Activated CD4-positive, alpha-beta T cell treated with anti-CD3 and anti-CD28 coated beads, Interleukin-2, Interleukin-6, amounts not matched to agents 100 ng/mL and 50 ng/mL, durations not matched to agents 16 hours and 8 hours (primary cell): ENCODE measurements at regions not wholly inside any gene's neighbourhood (a gene's known extent, or its start where the extent isn't known, plus 50 kb on each side); places are given as distances from the start of the nearest gene placed in this dataset.

ENCODE experiments used
- DNase-seq: peaks from one replicate; pipeline ENCODE4 v3.0.0-alpha.2; 2020

DNA sequence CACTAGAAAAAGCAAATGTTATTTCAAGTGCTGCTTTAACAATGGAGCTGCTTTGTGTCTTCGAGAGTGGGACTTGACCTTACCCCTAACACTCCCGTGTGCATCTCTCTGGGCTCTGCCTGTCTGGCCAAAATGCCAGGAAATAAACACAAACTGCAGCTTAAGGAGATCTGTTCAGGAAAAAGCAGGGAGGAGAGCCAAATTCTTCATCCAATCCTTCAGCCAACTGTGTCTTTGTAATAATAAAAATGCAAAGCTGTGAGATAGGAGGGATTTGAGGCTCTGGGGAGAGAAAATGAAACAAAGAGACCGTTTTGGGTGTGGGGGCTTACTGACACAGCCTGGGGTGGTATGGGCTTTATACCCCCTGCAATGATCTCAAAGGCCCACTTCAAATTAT lies 85.8 kb upstream of the WSCD2 start:
- DNase-seq = no peak

DNA sequence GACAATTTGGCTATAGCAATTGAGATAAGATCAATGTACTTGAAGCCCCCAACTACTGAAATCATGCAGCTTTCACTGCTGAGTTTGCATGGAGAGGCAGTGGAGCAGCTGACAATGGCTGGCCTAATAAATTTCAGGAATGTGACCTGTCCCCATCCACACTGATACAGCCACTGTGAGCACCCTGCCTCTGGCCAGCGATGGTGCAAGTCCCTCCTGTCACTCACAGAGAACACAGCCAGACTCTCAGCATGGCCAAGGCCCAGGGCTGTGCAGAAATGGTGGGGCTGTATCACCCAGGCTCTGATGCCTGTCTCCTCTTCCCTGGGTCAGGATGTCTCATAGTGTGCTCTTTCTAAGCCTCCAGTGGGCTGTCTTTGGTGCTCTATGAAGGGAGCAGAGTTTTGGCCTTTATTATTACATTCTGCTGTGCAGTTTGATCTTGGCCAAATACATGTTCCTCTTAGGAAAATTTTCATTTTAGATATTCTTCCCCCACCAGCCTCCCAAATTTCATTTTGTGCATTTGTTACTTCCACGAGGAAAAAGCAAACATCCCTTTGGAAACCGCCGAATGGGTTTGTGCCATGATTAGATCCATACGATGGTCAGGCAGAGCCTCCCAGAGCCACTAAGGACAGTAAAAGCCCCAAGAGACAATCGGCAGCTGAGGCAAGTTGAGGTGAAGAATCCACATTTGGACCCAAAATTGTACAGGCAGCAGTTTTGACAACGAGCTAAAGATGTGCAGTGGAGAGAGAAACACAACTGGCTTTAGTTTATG lies 85.1 kb upstream of the WSCD2 start:
- no peak for DNase-seq

DNA sequence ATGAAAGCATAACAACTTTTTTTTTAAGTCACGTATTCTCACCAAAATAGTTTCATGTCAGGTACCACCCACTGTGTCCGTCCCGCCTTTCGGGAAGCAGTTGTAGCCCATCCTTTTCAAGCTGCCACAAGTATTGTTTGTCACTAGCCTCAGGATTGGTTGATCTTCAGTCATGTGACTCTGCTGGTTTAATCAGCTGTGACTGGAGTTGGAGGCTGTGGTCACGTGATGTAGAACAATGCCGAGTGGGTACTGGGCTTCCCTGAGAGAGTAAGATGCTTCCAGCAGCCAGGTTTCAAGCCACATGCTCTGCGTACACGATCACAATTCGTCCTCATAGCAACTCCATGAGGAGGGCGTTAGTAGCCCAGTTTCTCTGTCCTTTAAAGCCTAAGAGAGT lies 83.0 kb upstream of the WSCD2 start:
- no peak for DNase-seq

DNA sequence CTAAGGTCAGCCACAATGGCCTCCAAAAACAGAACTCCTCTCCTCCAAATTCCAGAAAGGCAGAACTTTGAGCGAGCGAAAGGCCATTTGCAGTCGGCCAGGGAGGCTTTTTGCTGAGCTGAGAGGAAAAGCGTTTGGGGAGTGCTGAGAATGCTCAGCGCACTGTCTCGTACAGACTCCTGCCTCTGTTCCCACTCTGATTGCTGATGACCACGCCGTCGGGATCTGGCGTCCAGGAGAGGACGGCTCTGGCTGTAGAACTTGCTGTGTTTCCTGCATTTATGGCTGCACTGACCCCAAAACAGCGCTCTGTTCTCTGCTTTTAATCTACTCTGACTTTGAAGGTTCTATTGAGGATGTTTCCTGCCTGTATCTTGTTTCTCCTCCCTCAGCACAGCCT lies 82.4 kb upstream of the WSCD2 start:
- no peak for DNase-seq

DNA sequence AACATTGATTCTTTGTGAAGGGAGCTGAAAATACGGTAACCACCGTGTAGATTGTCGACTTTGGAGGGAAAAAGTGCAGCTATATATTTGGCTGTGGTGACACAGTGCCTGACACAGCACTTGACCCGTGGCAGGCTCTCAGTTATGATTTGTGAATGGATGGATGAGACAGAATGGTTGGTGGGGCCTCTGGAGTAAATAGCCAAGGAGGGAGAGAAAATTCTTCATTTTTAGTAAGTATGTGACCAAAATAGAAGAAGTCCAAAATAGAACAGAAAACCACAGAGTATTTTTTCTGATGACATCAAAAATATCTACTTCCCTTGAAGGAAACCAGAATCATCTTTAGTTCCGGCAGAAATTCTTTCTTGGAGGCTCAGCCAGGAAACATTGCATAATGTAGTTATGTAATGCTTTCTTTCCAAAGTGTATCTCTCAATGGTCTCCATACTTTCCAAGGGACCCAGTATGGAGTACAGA lies 82.0 kb upstream of the WSCD2 start:
- no peak for DNase-seq

DNA sequence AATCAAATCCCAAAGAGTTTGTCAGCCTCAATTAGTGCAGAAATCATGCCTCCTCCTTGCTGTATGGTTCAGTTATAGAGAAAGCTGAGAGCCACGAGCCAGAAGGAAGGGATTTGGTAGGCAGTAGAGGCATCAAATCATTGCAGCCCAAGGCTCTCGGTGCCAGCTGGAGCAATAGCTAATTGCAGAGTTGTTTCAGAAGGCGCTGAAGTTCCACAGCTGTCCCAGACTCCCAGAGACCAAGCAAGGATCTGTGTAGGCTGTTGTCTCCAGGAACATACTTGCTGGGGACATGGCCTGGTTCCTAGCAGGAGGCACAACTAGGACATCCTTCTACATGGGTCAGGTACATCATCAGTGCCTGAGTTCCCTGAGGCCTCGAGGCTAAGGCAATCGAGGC lies 80.4 kb upstream of the WSCD2 start:
- no peak for DNase-seq

DNA sequence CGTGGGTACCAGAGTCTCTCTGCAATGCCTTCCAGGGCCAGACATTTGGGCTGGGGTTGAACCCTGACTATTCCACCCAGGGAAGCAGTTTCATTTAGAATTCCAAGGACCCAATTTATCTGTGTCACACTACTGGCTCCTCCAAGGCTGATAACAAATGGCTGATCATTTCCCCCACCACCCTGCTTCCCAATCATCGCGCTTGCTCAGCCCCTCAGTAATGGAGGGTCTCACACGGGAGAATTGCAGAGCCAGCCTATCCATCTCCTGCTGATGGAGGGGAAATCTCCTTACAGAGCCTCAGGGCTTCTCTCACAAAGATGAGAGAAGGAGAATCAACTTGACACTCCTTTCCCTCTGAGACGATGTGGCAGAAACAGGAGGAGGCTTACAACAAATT lies 78.4 kb upstream of the WSCD2 start:
- DNase-seq = no peak

DNA sequence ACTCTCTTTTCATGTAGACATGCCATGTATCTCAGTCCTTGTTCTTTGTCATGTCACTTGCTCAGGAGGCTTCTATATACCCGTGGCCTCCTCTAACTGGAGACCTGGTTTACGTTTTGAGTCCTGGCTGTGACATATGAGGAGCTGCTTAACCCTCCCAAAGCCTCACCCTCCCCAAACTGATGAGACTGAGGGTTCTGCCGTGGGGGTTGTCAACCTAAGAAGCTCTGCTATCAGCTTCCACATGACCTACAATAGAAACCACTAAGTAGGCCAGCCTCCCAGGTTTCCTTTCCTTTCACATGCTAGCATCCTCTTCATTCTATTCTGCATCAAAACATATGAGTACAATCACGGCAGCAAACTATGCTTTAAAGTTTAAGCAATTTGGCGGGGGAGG lies 76.8 kb upstream of the WSCD2 start:
- DNase-seq = no peak

DNA sequence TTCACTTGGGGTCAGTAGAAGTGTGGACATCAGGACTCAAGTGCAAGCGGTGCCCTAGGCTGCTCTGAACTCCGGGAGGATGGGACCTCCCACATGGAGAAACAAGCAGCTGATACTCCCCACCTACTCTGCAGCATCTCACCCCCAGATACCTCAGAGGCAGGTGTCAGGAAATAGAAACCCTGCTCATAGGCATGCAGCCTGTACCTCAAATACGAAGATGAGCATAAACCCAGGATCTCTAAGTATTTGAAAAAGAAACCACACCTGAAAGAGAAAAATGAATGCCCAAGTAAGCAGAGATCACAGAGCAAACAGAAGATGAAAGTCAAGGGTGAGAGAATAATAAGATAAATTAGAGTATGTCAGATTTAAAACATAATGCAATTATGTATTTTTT lies 75.6 kb upstream of the WSCD2 start:
- no peak for DNase-seq

DNA sequence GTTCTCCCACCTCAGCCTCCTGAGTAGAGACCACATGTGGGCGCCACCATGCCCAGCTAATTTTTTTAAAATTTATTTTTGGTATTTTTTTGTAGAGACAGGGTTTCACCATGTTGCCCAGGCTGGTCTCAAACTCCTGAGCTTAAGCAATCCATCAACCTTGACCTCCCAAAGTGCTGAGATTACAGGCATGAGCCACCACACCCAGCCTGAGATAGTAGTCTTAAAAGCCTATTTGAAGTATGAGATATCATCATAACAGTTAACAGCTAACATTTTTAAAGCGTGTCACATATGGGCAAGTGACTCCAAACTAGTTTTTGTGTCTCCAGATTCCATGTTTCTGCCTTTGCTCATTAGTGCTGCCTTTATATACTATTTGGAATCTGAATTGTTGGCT lies 74.6 kb upstream of the WSCD2 start:
- DNase-seq = no peak

DNA sequence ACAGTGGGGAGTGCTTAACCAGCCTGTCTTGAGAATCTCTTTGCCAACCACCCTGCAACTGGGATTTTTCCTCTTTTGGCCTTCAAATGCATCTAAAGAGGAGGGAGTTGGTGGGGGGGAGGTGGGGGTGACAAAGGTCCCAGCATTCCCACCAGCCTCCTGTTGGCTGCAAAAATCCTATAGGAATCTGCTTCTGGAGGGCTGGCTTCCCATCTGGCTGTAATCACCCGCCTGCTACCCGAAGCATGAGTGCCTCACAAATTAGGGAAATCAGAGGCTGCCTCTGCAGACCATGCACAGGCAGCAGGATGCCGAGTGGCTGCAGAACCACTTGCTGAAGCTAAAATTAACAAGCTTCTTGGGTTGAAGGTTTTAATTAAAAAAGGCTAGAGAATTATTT lies 73.9 kb upstream of the WSCD2 start:
- DNase-seq = no peak

DNA sequence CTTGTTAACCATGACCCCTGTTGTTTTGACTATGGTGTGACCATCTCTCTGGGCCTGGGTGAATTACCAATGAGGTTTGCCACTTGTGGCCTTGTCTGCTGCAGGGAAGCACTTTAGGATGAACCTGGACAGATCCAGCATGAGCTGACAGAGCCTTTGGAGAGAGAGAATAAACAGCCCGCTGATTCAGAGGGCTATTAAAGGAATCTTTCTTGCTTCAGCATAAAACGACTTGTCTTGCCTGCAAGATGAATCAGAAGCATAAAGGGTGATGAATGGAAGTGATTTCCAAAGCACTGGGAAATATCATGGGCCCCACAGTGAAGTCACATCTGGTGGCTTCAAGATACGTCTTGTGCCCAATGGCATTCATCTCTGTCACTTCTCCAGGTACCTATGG lies 69.0 kb upstream of the WSCD2 start:
- DNase-seq = no peak

DNA sequence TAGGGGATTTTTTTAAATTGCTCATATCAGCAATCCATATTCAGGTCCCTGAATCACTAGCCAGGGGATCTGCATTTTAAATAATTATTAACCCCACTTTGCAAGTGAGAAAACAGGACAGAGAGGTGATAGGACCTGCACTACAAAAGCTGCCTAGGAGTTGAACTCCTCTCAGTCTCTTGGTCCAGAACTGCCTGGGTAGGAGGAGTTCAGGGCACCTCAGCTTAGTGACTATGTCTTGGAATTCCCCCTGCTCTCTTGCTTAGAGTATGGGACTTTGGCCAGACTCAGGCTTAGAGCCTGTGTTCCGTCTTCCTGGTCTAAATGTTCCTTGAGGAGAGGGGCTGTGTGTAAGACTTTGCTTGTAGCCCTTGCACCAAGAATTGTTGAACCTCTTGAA lies 68.2 kb upstream of the WSCD2 start:
- DNase-seq = no peak

DNA sequence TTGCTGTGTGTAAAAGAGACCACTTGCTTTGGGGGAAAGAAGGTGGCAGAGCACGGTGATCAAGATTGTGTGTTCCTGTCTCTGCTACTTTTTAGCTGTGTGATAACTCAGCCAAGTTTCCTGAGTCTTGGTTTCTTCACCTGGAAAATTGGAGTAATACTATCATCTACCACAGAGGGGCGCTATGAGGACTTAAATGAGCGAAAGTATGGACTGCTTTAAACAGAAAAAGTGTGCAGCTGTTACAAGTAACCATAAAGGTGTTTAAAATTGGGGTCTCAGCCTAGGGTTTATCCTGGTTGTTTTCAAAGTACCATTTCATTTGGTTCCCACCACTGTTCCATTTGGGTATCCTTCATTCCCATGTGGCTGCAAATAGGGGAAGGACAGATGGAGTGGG lies 65.9 kb upstream of the WSCD2 start:
- DNase-seq = peak; percentile 15

DNA sequence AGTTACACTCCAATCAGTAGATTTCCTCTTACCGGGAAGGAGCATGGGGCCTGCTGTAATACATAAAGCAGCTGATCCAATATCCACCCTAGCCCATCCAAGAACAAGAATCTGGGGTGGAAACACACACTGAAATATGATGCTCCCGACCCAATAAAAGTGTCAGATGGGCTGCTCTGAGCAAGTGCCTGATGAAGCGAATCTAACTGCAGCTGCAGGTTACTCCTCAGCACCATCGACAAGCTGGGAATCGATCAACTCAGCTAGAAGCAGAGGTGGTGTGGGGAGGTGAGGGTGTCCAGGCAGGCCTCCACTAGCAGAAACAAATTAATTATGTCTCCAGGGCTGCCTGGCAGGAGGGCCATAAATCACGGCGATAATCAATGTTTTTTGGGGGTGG lies 64.0 kb upstream of the WSCD2 start:
- DNase-seq = no peak

DNA sequence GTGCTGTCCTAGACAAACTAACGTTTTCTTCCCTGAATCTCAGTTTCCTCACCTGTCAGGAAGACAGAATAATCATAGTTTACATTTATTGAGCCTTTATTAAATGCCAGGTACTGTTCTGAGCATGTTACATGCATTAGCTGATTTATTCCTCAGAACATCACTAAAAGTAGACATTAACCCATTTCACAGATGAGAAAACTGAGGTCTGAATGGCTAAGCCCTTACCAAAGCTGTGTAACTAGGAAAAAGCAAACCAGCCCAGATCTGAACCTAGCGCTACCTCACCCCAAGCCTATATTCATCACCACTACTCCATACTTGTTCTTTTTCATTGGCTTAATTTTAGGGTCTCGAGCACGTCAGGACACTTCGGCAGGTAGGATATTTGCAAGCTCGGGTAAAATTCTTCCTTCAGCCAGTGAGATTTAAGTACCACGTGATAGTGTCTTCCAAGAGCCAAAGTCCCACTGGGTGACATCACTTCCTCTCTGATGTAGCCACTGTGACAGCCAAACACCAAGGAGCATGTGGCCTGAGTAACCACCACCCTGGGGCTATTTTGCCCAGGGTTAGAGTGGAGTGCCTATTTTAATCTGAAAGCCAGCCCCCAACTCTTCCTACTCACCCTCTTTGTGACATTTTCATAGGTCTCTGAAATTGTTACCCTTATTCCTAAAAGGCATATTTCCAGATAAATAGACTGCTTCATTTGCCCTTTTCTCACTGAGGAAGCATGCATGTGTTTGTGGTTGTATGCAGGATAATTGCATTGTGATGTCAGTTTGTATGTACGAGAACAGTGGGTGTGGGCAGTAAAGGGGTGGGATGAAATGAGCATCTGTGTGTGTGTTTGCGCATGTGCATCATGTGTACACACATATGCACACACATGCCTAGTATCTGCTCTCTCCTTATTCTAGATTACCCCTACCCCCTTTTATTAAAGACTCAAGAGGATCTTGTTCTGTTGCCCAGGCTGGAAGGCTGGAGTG lies 62.2 kb upstream of the WSCD2 start:
- no peak for DNase-seq

DNA sequence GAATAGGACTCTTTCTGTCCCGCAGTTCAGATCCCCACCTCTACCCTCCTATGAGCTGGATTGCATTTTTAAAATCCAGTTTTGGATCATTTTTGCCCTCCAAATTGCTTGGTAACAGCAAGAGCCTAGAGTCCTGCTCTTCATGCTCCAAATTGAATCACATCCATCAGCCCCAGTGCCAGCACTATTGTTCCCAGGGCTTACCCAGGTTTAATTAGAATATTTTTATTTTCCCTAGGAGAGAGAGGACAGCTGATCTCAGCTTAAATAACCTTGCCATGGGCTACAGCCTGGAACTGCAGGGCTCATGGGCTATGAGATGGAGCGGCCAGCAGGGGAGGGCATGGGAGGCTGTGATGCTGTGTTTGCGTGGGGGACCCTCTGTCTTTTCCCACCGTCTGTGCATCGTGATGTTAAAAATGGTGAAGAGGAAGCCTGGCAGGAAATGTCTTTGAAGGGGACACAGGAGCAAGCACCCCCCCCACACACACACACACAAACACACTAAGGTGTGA lies 59.4 kb upstream of the WSCD2 start:
- no peak for DNase-seq

DNA sequence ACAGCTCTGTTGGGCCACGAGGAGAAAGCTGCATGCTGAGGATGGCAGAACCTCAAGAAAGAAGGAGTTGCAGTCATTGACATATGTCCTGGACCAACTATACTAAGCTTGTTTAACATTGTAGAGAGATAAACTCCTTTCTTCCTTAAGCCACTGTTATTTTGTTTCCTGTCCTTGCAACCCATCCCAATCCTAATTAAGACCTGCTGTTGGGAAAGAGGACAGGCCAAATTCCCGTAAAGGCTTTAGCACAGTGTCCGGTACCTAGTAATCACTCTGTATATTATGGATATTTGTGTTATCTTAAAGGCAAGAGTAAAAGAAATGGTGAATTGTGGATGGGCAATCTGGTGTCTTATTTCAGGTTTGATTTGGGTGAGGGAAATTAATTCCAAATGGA lies 53.5 kb upstream of the WSCD2 start:
- DNase-seq = no peak

DNA sequence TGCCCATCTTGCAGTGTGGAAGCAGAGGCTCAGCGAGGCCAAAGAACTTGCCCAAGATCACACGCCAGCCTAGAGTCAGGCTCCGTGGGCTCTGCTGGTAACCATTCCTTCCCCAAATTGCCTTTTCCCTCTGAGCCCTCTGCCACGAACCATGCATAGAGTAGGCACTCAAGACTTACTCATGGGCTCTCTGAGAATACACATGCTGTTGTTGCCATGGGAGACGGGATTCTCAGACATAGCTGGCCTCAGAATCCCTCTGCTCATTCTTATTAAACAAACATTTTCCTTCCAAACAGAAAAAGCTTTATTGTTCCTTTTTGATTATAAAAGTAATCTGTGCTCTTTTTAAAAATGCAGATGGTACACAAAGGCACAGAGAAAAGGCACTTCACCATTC lies 52.5 kb upstream of the WSCD2 start:
- DNase-seq = no peak

DNA sequence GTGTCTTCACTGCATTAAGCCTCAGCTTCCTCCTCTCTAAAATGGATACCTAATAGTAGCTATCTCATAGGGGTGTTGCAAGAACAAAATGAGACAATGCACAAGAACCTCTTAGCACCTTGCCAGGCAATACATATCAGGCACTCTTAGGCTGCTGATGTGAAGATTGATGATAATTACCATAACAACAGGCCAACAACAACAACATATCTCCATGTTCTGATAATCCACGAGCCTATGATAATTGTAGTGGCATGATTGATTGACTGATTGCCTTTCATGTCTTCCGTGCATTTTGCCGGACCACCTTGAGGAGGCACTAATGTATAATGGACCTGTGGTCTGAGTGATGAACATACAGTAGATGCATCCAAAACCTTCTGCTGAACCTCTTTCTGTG lies 50.7 kb upstream of the WSCD2 start:
- no peak for DNase-seq
